ENCODE measurements at regions not wholly inside any gene's neighbourhood (a gene's known extent, or its start where the extent isn't known, plus 50 kb on each side); places are given as distances from the start of the nearest gene placed in this dataset.

GRCh38 chr20:52683761-52684160 lies 288.4 kb upstream of the TSHZ2 start (continued):
- TF ChIP-seq REST (IDR thresholded peaks at IDR 0.05; ENCODE audit: low read depth) (no peak), POLR2AphosphoS5 (IDR thresholded peaks at IDR 0.05; ENCODE audit: low read depth, low read length) (no peak), ZNF274 (IDR thresholded peaks at IDR 0.05; ENCODE audit: low read depth, low read length) (no peak), ZFX (IDR thresholded peaks at IDR 0.05) (no peak), CBX3 (IDR thresholded peaks at IDR 0.05; ENCODE audit: low read depth) (no peak), YY1 (IDR thresholded peaks at IDR 0.05; ENCODE audit: extremely low read depth, insufficient replicate concordance, low read depth, low read length) (no peak), SRF (IDR thresholded peaks at IDR 0.05; ENCODE audit: low read depth) (no peak)

- H4K20me1 ChIP-seq (ENCODE audit: insufficient read depth) = no peaks in the 10 kb centered on the region
- no peak for ATAC-seq
- ChIA-PET CTCF (no interaction called here), RAD21 (ENCODE audit: low non-redundant PET in 1 of 2, low total read pairs in 2 of 2, uncharacterized antibody in 2 of 2, unreplicated experiment in 2 of 2) (no interaction called here), POLR2A (no interaction called here)
- no peaks in the 10 kb centered on the region for H3K79me2 ChIP-seq (ENCODE audit: insufficient read depth, low read length)
- H3K9me3 ChIP-seq (ENCODE audit: control insufficient read depth in 1 of 2, insufficient read depth in 1 of 2, low read depth in 1 of 2, low read length in 2 of 2) = peaks cover 0 to 5% of the 10 kb centered on the region in 2 experiments; a peak in 2 of 4 replicates
- no TSS peak for BruUV-seq (replicated peaks)
- H3K36me3 ChIP-seq (ENCODE audit: control insufficient read depth in 1 of 2, insufficient read depth in 2 of 2, low read length in 2 of 2) = no peaks in the 10 kb centered on the region
- no peak for DNase-seq (ENCODE audit: low read depth, low spot score)
- no peak overlapping the region for H3K4me2 ChIP-seq (ENCODE audit: low read length)
- H3K4me1 ChIP-seq (ENCODE audit: control insufficient read depth in 1 of 2, insufficient read depth in 2 of 2, low read length in 2 of 2) = no peaks in the 10 kb centered on the region
- H3K9me2 ChIP-seq (ENCODE audit: insufficient read depth) = no peaks in the 10 kb centered on the region
- no peak overlapping the region for H2AFZ ChIP-seq (ENCODE audit: low read depth, low read length, poor library complexity, severe bottlenecking)
- H3K27me3 ChIP-seq (ENCODE audit: insufficient read depth, low read length) = no peaks in the 10 kb centered on the region
- no peak overlapping the region for H3K27ac ChIP-seq (ENCODE audit: low read depth, low read length)
- H3K4me3 ChIP-seq (replicated peaks in 1 of 2; ENCODE audit: low read depth in 1 of 2, low read length in 2 of 2) = no peak overlapping the region
- intact Hi-C loops (cut with micrococcal nuclease) = no loop called here
- H3K9ac ChIP-seq (ENCODE audit: low read length) = no peak overlapping the region
- TF ChIP-seq EZH2 (IDR thresholded peaks at IDR 0.05) (no peak), CTCF (IDR thresholded peaks at IDR 0.05 in 2 of 3, conservative IDR thresholded peaks at IDR 0.05 in 1 of 3; ENCODE audit: borderline replicate concordance in 1 of 3, insufficient read depth in 1 of 3, low read depth in 2 of 3, low read length in 2 of 3) (no peak), ZNF274 (IDR thresholded peaks at IDR 0.05; ENCODE audit: low read depth, low read length) (no peak), RAD21 (IDR thresholded peaks at IDR 0.05; ENCODE audit: low read depth) (no peak), CBX3 (IDR thresholded peaks at IDR 0.05; ENCODE audit: low read depth) (no peak), EZH2phosphoT487 (IDR thresholded peaks at IDR 0.05; ENCODE audit: borderline replicate concordance) (no peak), YY1 (IDR thresholded peaks at IDR 0.05; ENCODE audit: extremely low read depth, insufficient replicate concordance, low read depth, low read length) (no peak), SP1 (IDR thresholded peaks at IDR 0.05; ENCODE audit: low read depth) (no peak), ZFX (IDR thresholded peaks at IDR 0.05) (no peak), REST (IDR thresholded peaks at IDR 0.05; ENCODE audit: low read depth) (no peak)
- TF ChIP-seq, protein P1, sequence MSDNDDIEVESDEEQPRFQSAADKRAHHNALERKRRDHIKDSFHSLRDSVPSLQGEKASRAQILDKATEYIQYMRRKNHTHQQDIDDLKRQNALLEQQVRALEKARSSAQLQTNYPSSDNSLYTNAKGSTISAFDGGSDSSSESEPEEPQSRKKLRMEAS (IDR thresholded peaks at IDR 0.05) = no peak
These were observed 289.9 kb upstream of the TSHZ2 start for GRCh38 chr20:52682237-52682636.

All from HCT116 (cell line).